Stimulated activated CD4-positive, alpha-beta T cell treated with anti-CD3 and anti-CD28 coated beads, Interleukin-2, amount 100 ng/mL, for 4 hours (primary cell): ENCODE measurements at regions not wholly inside any gene's neighbourhood (a gene's known extent, or its start where the extent isn't known, plus 50 kb on each side); places are given as distances from the start of the nearest gene placed in this dataset.

Source experiments
- DNase-seq: peaks from one replicate; pipeline ENCODE4 v3.0.0-alpha.2; 2020; ENCODE audit warnings: low read depth

DNA sequence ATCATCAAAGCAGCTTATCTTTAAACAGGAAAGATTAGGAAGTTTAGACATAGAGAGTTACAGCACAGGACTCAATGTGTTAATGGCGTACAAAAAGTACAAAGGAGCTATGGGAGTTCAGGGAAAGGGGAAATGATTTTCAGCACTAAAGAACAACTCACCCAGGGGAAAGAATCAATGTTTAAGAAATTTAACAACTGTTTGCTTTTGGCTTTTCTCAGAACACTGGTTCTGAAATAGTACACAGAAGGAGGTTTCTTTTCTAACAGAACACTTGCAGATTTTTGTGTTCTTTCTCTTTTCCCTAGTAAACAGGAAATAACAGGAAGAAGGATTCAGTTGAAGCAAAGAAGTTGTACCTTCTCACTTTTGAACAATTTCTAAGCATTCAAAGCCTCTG, 71.3 kb upstream of the GHR start:
- no peak for DNase-seq

GRCh38 chr5:42360056-42360455, 63.2 kb upstream of the GHR start:
- DNase-seq = no peak

GRCh38 chr5:42360616-42361314, 62.5 kb upstream of the GHR start:
- no peak for DNase-seq

GRCh38 chr5:42361315-42361688, 61.9 kb upstream of the GHR start:
- DNase-seq = no peak

- DNase-seq = no peak
These were observed 57.2 kb upstream of the GHR start for GRCh38 chr5:42366051-42366450.
